HG03039 (cell line): ENCODE measurements at regions not wholly inside any gene's neighbourhood (a gene's known extent, or its start where the extent isn't known, plus 50 kb on each side); places are given as distances from the start of the nearest gene placed in this dataset.
A peak's percentile ranks its signal among the peaks of the same experiment; 100 is the strongest.

Experiments
- ATAC-seq: cut with Tn5 transposase; IDR thresholded peaks from one replicate; pipeline ENCODE4 v1.9.1; 2021; ENCODE audit warnings: mild to moderate bottlenecking, moderate library complexity; ENCODE audit not compliant: unreplicated experiment

DNA sequence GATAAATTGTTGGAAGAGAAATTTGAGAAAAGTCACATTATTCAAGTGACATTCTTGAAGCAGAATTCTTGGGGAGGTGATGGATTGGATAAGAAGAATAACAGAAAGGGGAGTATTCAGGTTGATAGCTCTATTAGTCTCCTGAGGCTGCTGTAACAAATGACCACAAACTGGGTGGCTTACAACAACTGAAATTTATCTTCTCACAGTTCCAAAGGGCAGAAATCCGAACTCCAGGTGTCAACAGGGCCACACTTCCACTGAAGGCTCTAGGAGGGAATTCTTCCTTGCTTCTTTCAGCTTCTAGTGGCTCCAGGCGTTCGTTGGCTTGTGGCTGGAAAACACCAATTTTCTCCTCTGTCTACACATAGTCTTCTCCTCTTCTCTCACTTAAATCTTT lies 99.8 kb downstream of the TES start:
- no peak for ATAC-seq

DNA sequence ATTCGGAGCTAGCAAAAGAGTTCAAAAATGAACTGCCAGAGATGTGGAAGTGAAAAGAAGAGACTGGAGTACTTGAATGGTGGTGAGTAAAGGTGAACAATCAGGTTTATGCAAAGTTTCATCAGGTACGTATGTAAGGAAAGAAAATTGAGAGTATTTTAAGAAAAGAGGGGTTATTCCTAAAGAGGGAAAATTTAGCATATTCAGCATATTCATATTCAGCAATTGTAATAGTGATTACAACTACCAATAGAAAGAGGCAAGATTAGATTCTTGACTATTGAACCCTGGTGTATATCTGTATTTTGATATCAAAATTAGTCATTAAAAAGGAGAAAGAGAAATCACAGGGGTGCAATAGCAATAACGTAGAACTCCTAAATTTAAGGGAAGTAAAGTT lies 100.9 kb downstream of the TES start:
- no peak for ATAC-seq

DNA sequence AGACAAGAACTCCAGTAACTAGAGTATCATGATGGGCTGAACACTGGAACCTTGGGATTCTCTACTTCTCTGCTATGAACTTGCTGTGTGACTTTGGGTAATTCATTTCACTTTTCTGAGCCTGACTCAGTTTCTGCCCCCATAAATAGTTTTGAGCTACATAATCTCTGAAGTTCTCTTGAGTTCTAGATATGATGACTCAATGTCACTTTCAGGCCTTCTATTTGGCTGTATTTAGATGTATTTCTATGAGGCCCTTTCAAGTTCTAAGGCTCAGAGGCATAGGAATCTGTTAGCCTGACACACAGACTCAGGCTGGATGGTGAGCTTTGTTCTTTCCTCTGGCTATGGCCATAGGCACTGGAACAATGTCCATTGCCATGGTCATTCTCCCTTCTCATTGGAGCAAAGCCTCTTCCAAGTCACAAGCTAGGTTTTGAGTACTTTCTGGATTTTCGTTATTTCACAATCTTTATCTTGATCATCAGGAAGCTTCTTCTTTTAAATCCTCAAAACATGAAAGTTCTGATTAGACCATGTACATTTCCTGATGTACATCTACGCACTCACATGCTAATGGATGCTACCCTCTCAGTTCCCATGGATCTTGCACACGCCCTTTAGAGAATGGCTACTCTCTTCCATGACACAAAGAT lies 101.6 kb downstream of the TES start:
- no peak for ATAC-seq

DNA sequence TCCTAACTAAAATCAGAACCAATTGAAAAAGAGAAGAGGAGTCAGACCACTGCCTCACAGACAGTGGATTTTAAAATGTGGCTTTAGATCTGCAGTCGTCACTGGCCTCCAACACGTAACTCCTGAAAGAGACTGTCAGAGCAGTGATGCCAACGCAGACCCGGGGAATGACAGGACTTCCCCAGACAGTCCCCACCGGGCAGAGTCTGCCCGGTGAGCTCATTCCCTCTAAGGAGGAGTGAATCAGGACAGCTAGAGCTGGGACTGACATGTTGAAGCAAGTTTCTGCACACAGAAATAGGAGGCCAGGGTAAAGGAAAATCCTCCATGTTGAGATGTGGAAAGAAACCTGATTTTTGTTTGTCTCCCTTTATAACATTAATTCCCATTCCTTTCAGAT lies 105.0 kb downstream of the TES start:
- ATAC-seq = no peak

DNA sequence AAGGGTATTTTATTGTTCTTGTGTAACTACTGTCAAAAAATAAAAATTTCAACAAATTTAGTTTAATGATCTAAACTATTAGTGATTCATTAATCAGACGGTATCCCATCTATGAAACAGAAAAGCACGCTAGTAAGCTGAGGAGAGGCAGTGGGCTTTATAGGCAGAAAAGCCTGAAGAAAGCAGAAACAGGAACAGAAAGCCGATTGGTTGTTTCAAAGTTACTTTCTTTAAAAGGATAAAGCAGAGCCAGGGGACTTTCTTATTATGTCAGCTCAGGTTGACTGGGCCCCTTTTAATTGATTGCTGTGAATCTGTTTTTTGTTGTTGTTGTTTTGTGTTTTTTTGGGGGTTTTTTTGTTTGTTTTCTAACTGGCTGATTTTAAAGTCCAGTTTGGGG lies 105.5 kb downstream of the TES start:
- ATAC-seq = no peak

DNA sequence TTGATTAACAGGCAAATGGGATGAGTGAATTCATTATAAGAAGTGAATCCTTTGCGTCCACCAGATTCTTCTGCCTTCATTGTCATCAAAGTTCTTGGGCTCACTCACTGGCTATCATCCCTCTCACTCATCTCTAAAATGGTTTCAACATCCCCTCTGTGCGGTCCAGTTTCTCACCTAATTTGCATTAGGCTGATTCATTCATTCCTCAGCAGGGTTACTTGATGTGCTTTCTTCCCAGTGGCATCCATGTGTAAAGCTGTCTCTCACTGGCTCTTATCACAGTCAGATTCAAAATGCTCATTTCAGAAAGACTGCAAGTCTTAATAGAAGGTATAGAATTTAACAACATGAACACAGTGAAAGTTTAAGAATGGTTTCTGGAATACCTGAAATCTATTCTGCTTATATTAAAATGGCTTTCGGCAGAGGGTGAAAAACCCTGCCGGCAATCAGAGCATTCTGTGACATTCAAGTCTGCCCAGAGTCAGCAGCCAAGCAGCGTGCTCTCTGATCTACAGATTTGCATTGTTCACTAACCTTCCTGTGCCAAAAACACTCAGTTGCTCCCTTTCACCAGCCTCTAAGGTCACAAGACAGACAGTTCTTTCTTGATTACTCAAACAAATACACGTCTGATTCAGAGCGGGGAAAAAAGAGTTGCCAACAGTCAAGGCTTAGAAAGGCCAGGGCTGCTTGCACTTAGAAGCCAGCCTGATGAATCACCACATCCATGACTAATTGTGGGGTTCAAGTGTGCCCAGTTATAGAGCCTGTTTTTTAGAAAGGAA lies 106.7 kb downstream of the TES start:
- peak; percentile 91 for ATAC-seq

DNA sequence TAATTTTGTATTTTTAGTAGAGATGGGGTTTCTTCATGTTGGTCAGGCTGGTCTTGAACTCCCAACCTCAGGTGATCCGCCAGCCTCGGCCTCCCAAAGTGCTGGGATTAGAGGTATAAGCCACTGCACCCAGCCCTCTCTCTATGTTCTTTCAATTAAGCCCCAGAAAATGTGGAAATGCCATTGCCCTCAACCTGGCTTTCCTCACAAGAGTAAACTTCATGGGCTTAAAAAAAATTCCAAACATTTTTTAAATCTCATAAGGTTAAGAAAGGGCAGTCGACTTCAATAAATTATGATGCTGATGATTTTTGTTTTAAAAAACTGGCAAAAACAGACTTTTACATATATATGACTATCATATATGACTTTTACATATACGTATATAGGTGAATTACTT lies 107.6 kb downstream of the TES start:
- ATAC-seq = no peak

DNA sequence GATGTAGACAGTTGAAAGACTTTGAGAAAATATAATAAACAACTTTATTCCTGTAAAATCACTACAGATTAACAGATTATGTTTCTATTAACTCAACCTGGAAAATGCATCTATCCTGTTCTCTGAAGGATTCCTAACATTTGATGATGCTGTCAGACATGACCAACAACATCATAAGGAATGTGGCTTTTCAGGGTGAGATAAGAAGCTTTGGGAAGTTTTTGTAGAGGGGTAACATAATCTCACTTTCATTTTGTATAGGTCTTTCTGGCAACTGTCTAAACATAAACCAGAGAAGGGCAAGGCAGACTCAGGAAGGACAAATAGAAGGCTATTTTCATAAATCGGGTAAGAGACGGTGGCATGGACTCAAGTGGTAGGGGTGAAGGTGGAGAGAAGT lies 112.2 kb downstream of the TES start:
- ATAC-seq = no peak

DNA sequence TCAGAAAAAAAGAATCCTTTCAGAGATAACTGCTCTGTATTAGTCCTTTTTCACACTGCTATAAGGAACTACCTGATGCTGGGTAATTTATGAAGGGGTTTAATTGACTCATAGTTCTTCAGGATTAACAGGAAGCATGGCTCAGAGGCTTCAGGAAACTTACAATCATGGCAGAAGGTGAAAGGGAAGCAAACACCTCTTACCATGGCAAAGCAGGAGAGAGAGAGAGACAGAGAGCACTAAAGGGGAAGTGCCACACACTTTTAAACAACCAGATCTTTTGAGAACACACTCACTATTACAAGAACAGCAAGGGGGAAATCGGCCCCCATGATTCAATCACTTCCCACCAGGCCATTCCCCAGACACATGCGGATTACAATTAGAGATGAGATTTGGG lies 114.2 kb downstream of the TES start:
- ATAC-seq = no peak

DNA sequence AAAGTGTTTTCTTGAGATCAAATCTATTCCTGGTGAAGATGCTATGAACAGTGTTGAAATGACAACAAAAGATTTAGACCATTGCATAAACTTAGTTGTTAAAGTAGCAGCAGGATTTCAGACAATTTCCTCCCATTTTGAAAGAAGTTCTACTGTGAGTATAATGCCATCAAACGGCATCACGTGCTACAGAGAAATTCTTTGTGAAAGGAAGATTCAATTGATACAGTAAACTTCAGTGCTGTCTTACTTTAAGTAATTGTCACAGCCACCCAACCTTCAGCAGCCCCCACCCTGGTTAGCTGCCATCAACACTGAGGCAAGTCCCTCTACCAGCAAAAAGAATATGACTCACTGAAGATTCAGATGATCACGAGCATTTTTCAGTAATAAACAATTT lies 115.2 kb downstream of the TES start:
- no peak for ATAC-seq

DNA sequence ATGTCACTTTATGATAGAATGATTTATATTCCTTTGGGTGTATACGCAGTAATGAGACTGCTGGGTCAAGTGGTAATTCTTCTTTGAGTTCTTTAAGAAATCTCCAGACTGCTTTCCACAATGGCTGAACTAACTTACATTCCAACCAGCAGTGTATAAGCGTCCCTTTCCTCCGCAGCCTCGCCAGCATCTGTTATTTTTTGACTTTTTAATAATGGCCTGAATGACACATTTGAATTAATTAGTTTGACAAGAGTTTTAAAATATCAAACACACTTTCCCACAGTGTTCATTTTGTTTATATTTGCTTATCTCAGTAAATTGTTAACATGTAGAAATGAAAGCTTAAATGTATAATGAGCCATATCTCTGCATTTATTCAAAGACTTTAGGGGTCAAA lies 116.8 kb downstream of the TES start:
- ATAC-seq = no peak

DNA sequence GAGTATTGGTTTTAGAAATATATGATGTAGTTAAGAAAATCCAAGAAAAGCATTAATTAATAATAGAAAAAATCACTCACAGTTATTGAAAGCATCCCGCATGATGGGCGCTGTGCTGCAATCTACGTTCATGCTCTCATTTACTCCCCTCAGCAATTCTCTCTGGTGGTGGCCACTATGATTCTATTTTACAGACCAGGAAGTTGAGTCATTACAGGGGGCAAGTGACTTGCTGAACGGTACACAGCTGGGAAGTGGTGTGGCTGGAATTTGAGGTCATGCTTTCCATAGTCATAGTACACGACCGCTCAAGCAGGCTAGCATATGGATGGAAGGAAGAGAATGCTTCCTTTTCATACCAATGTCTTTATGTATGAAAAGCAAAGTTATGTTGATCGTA lies 117.4 kb downstream of the TES start:
- ATAC-seq = no peak

DNA sequence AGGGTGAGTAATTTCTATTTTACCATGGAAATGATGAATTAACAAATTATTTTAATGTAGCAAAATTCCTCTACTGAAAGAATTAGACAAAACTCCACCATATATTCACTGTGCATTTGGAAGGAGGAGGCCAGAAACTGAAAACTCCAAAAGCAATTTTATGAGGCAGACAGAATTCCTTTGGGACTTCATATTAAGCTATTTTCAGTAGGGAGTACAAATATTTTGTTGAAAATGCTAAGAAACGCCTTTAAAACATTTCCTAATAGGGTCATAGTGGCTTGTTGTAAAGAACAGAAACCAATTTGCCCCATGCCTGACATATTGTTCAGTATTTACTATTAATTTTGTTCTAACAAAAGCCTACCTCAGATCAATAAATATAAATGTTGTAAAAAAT lies 117.8 kb downstream of the TES start:
- no peak for ATAC-seq

DNA sequence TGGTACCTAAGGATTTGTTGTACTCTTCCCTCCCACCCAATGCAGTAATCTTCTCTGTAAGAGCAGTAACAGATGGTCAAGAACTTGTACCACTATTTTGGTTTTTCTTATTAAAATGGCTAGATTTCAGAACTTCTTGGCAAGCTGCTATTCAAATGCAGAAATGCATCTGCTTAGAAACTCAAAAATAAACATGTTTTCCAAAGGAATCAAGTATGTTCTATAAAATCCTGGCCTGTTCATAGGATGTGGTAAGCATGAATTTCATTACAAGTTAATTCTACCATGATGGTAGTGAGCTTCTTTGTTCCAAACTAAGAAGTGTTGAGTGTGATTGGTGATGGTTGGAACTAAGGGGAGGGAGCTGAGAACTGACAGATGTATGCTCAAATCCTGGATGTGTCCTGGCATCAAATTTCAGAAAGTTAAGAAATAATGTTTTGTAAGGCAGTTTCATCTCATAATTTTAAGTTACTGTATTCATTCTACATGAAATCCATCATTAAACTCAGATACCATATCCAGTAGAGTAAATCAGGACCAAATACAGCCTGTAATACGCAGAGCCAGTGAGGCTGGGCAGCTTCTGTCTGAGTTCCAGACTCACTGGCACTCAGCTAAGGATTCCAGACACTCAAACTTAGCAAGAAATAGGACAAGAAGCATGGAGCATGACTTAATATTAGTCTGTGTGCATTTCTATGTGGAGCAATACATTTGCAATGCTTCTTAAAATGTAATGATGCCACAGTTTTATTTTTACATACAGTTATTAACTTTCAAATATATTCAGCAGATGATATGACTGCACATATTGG lies 119.6 kb downstream of the TES start:
- ATAC-seq = no peak

DNA sequence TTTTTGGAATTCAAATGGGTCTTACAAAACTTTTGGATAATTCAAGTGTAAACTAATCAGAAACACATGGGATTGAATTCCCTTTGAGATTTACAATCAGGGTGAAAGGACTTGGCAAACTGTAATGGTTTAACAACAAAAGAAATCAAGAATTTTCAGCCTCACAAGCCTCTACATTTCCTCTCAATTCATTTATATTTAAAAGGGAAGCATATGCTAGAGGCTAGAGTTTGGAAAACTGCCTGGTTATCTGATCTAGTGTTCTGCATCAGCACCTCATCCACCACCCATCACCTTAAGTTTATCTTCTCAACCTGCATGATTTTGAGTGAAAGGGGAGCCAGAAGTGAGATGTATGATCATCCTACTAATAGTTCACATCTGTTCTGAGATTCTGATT lies 120.7 kb downstream of the TES start:
- no peak for ATAC-seq

DNA sequence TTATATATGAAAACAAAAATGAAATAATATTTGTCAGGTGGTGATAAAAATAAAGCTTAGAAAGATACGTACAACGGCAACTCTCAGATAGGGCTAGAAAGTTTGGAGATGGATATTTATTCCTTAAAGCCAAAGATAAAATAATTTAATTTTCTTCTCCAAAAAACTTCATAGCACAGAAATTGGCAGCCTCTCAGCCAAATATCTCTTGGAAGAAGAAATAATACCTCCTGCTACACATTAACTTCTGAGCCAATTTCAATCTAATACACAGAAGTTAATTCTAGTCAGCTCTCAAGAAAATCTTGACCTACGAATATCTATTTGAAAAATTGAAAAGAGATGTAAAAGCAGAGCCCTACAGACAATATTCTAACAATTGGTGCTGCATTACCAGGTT lies 122.4 kb downstream of the TES start:
- ATAC-seq = no peak

DNA sequence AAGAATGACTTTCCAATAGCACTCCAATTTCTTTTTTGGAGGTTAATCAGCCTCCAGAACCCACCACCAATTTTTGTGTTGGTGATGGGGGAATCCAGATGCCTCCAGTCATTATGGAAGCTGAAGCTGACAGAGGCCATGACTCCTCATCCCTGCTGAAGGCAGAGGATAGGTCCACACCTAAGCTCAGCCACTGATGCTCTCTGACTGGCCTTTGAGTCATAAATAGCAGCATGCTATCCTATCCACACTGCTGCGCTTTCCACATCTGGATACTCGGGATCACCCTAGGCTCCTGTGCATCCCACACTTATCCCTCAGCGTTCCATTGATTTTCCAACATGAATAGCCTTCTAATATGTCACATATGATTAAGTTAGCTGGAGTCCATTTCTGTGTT lies 124.2 kb downstream of the TES start:
- no peak for ATAC-seq

DNA sequence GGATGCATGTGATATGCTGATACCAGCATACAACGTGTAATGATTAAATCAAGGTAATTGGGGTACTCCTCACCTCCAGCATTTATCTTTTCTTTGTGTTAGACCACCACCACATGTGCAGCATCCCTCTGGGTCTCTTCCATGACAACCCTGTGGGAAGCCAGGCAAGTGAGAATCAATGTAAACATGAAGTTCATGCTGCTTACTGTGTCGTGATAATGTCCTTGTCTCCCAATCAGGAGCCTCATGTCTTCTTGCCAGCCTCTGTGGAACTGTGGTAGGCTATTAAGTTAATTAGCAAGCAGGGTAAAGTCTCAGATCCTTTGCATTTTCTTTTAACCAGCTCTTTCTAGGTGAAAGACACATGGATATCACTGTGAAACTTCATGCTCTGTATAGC lies 126.7 kb downstream of the TES start:
- ATAC-seq = no peak

DNA sequence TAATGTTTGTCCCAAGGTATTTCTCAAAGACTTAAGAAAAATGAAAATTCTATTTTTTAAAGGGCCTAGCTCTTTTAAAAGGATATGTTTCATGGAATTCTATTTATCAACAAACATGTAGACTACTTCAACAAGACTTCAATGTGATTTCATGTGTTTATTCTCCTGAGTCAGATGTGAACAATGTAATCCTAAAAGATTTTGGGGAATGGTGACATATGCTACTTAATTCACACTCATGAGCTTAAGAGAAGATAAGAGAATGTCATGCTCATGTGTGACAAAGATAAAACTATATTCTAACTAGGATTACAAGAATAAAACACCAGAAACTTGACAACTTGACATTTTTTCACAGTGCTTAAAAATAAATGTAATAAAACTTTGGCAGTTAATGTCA lies 127.5 kb downstream of the TES start:
- ATAC-seq = no peak

DNA sequence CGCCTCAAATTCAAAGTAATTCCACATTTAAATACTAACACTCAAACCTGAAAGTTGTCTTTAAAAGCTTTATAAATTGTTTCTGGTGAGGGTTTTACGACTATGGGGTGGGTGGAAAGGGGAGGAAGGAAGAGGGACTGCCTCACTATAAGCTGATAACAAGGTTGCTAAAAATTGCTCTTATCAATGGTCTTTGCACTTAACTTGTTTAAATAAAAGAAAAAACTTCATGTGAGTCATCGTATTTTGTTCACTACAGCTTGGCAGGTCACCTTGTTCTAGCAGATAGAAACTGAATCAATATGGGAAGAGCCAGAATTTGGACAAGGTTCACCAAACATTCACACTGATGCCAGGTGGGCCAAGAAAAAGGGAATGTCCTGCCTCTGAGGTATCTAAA lies 129.2 kb downstream of the TES start:
- ATAC-seq = no peak

DNA sequence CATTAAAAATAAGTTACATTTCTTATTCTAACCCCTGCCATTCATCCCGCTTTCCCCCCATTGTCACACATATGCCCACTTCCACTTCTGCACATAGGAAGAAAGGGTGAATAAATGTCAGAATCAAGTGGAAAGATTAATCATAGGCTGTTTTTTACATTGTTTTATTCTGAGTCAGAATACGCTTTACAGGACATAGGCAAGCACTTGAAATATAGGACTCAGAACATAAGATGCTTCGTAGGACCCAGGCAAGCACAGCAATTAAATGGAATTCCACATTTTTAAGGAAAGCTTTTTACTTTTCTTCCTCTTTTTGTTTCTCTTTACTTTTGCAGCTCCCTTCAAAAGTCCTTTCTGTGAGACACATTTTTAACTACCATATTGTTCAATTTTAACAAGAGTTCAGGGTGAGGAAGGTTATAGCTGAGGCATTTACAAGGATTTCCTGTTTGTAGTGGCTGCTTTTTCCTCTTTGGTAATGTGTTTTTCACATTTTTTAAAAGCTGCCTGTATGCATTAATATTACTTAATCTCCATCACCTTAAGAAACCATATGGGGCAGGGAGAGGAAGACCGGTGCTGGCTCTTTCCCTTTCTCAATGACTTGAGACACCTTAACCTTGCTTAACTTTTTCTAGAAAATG lies 130.0 kb downstream of the TES start:
- no peak for ATAC-seq
